ENCODE measurements at regions not wholly inside any gene's neighbourhood (a gene's known extent, or its start where the extent isn't known, plus 50 kb on each side); places are given as distances from the start of the nearest gene placed in this dataset.
"Not testable (repeated sequence)": the region's sequence is repeated elsewhere in the genome, so short reads cannot be mapped to it uniquely, and the experiment has no call there.

- DNase-seq (ENCODE audit: low spot score), result no peak
Observed at GRCh38 chr1:185468626-185469025, 151.6 kb upstream of the IVNS1ABP start.

GRCh38 chr1:185467122-185467521 is 150.1 kb upstream of the IVNS1ABP start:
- DNase-seq (ENCODE audit: low spot score), result no peak

- no peak for DNase-seq (ENCODE audit: low spot score)
Observed at GRCh38 chr1:185464777-185465176, 147.7 kb upstream of the IVNS1ABP start.

- no peak for DNase-seq (ENCODE audit: low spot score)
Observed at GRCh38 chr1:185463433-185463832, 146.4 kb upstream of the IVNS1ABP start.

GRCh38 chr1:185463011-185463410 is 146.0 kb upstream of the IVNS1ABP start:
- no peak for DNase-seq (ENCODE audit: low spot score)

GRCh38 chr1:185460723-185461122 is 143.7 kb upstream of the IVNS1ABP start:
- DNase-seq (ENCODE audit: low spot score), result not testable (repeated sequence)

GRCh38 chr1:185459141-185459540 is 142.1 kb upstream of the IVNS1ABP start:
- DNase-seq (ENCODE audit: low spot score), result no peak

- DNase-seq (ENCODE audit: low spot score), result no peak
Observed at GRCh38 chr1:185458670-185459069, 141.6 kb upstream of the IVNS1ABP start.

GRCh38 chr1:185453496-185454192 is 136.6 kb upstream of the IVNS1ABP start:
- DNase-seq (ENCODE audit: low spot score), result no peak

- DNase-seq (ENCODE audit: low spot score), result no peak
Observed at GRCh38 chr1:185450917-185451316, 133.9 kb upstream of the IVNS1ABP start.

GRCh38 chr1:185450060-185450788 is 133.2 kb upstream of the IVNS1ABP start:
- no peak for DNase-seq (ENCODE audit: low spot score)

- no peak for DNase-seq (ENCODE audit: low spot score)
Observed at GRCh38 chr1:185449378-185450059, 132.5 kb upstream of the IVNS1ABP start.

- DNase-seq (ENCODE audit: low spot score), result no peak
Observed at GRCh38 chr1:185448591-185449186, 131.6 kb upstream of the IVNS1ABP start.

- no peak for DNase-seq (ENCODE audit: low spot score)
Observed at GRCh38 chr1:185446131-185446530, 129.1 kb upstream of the IVNS1ABP start.

GRCh38 chr1:185445594-185445993 is 128.6 kb upstream of the IVNS1ABP start:
- DNase-seq (ENCODE audit: low spot score), result no peak

GRCh38 chr1:185444676-185445075 is 127.6 kb upstream of the IVNS1ABP start:
- DNase-seq (ENCODE audit: low spot score), result no peak

- DNase-seq (ENCODE audit: low spot score), result no peak
Observed at GRCh38 chr1:185442050-185442449, 125.0 kb upstream of the IVNS1ABP start.

GRCh38 chr1:185441605-185442004 is 124.6 kb upstream of the IVNS1ABP start:
- DNase-seq (ENCODE audit: low spot score), result no peak

GRCh38 chr1:185440877-185441276 is 123.8 kb upstream of the IVNS1ABP start:
- no peak for DNase-seq (ENCODE audit: low spot score)

- no peak for DNase-seq (ENCODE audit: low spot score)
Observed at GRCh38 chr1:185439727-185440415, 122.8 kb upstream of the IVNS1ABP start.

GRCh38 chr1:185438936-185439335 is 121.9 kb upstream of the IVNS1ABP start:
- no peak for DNase-seq (ENCODE audit: low spot score)
